Esophagus muscularis mucosa (tissue), 3 donors: ENCODE measurements at regions not wholly inside any gene's neighbourhood (a gene's known extent, or its start where the extent isn't known, plus 50 kb on each side); places are given as distances from the start of the nearest gene placed in this dataset.

Source experiments
- POLR2A ChIP-seq: fragments of 450-650 bp; IDR thresholded peaks from one replicate; pipeline ENCODE4 v1.6.1; 2017; ENCODE audit warnings: antibody characterized with exemption, moderate library complexity, mild to moderate bottlenecking, low read depth
- TF ChIP-seq, protein P1 (sequence below), 3 experiments: fragments of 200-600 bp in 2 of 3; fragments of 450-650 bp in 1 of 3; sonication (generic) in 2 of 3; IDR thresholded peaks; one replicate each; pipeline ENCODE4 v1.5.1; 2017 to 2019; ENCODE audit warnings: antibody characterized with exemption in 3 of 3, mild to moderate bottlenecking in 2 of 3, moderate library complexity in 1 of 3

DNA sequence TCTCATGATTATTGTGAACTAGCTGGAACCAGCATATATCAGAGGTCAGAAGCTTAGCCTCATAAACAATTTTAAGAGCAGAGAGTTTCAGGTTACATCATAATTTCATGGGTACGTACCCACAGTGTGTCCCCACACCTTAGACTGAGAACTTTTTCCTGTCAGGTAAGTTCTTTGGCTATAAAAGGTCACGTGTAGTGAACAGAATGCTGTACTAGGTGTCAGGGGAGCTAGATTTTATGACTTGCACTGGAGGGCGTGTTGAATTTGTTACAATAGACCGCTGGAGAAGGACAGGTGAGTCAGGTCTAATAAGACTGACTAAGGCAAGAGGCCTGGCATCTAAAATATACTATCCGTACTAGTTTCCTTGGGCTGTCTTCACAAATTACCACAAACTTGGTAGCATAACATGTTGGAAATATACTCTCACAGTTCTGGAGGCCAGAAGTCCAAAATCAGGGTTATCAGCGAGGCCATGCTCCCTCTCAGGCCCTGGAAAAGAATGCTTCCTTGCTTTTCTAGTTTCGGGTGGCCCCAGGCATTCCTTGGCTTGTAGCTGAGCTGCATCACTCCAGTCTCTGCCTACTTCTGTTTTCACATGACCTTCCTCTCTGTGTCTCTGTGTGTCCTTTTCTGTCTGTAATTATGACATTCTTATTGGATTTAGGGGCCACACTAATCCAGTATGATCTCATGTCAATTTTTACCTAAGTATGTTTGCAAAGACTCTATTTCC lies 512.0 kb upstream of the NR3C2 start:
- TF ChIP-seq, protein P1, sequence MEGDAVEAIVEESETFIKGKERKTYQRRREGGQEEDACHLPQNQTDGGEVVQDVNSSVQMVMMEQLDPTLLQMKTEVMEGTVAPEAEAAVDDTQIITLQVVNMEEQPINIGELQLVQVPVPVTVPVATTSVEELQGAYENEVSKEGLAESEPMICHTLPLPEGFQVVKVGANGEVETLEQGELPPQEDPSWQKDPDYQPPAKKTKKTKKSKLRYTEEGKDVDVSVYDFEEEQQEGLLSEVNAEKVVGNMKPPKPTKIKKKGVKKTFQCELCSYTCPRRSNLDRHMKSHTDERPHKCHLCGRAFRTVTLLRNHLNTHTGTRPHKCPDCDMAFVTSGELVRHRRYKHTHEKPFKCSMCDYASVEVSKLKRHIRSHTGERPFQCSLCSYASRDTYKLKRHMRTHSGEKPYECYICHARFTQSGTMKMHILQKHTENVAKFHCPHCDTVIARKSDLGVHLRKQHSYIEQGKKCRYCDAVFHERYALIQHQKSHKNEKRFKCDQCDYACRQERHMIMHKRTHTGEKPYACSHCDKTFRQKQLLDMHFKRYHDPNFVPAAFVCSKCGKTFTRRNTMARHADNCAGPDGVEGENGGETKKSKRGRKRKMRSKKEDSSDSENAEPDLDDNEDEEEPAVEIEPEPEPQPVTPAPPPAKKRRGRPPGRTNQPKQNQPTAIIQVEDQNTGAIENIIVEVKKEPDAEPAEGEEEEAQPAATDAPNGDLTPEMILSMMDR (IDR thresholded peaks at IDR 0.05) = no peak
- TF ChIP-seq POLR2A = no peak
